Stomach (tissue), 8 donors: ENCODE measurements at regions not wholly inside any gene's neighbourhood (a gene's known extent, or its start where the extent isn't known, plus 50 kb on each side); places are given as distances from the start of the nearest gene placed in this dataset.
"Not testable (repeated sequence)": the region's sequence is repeated elsewhere in the genome, so short reads cannot be mapped to it uniquely, and the experiment has no call there.

ENCODE experiments used
- DNase-seq, 2 donors: peaks; one replicate each; pipeline versions ENCODE4 v3.0.0 to v3.0.0-alpha.2; 2013 to 2019
- H3K27ac ChIP-seq, 5 donors: fragments of 200-600 bp in 4 of 5; sonication (generic) in 4 of 5; one replicate each; pipeline ENCODE4 v1.5.1; 2013 to 2019; ENCODE audit warnings: mild to moderate bottlenecking in 1 of 5, moderate library complexity in 1 of 5
- H3K27me3 ChIP-seq, 3 donors: fragments of 200-600 bp; sonication (generic); one replicate each; pipeline ENCODE4 v1.5.1; 2017 to 2019; ENCODE audit warnings: mixed run types in 1 of 3
- H3K36me3 ChIP-seq, 4 donors: fragments of 200-600 bp; sonication (generic); 1 replicate in 3 of 4; 2 replicates in 1 of 4; pipeline ENCODE4 v1.5.1; 2016 to 2019
- H3K4me1 ChIP-seq, 4 donors: fragments of 200-600 bp; sonication (generic); one replicate each; pipeline ENCODE4 v1.5.1; 2016 to 2019
- H3K4me3 ChIP-seq, 4 donors: fragments of 200-600 bp; sonication (generic) in 3 of 4; one replicate each; pipeline ENCODE4 v1.5.1; 2016 to 2019; ENCODE audit warnings: mild to moderate bottlenecking in 1 of 4
- H3K9me3 ChIP-seq, 4 donors: fragments of 200-600 bp; sonication (generic); one replicate each; pipeline ENCODE4 v1.5.1; 2016 to 2019
- CTCF ChIP-seq, 7 experiments: fragments of 450-650 bp in 4 of 7; fragments of 200-600 bp in 3 of 7; sonication (generic) in 3 of 7; IDR thresholded peaks; one replicate each; pipeline ENCODE4 v1.5.1; 2016 to 2019; ENCODE audit warnings: antibody characterized with exemption in 7 of 7, control low read depth in 2 of 7, mild to moderate bottlenecking in 1 of 7
- EP300 ChIP-seq: sonication (generic); formaldehyde crosslinking; IDR thresholded peaks from one replicate; pipeline ENCODE4 v1.6.1; 2017; ENCODE audit warnings: antibody characterized with exemption
- POLR2A ChIP-seq, 4 donors: fragments of 450-650 bp; IDR thresholded peaks; one replicate each; pipeline ENCODE4 v1.6.1; 2016; ENCODE audit warnings: antibody characterized with exemption in 4 of 4, control low read depth in 2 of 4, mild to moderate bottlenecking in 1 of 4, moderate library complexity in 1 of 4
- POLR2AphosphoS5 ChIP-seq, 3 donors: sonication (generic); formaldehyde crosslinking; IDR thresholded peaks; one replicate each; pipeline ENCODE4 v1.6.1; 2016; ENCODE audit warnings: antibody characterized with exemption in 3 of 3
- WGBS, 5 donors: extraction: QIAGEN DNeasy Blood & Tissue Kit in 3 of 5; methylation state at CpG; one replicate each; pipeline versions ENCODE4 v1.1.5 to v1.1.7; 2013 to 2018; 5-methylcytosine and 5-hydroxymethylcytosine counted together
- intact Hi-C: fragments of 100-400 bp; cut with DNase I; formaldehyde crosslinking; loops from one replicate; pipeline ENCODE4 v1.15.1; 2023; ENCODE audit warnings: low total_unique reads
- donor health status: healthy with polysubstance abuse.
- donor health status: Bipolar disorder and iron deficiency.
- donor health status: healthy.

- no peak overlapping the region for H3K27ac ChIP-seq
- intact Hi-C loops, result no loop called here
- H3K4me1 ChIP-seq, result no peaks in the 10 kb centered on the region
- H3K4me3 ChIP-seq, result no peak overlapping the region
- TF ChIP-seq POLR2A (IDR thresholded peaks at IDR 0.05) (no peak), POLR2AphosphoS5 (IDR thresholded peaks at IDR 0.05) (no peak), CTCF (IDR thresholded peaks at IDR 0.05) (no peak), EP300 (no peak)
- no peak for DNase-seq
- no peaks in the 10 kb centered on the region for H3K36me3 ChIP-seq
- no peaks in the 10 kb centered on the region for H3K9me3 ChIP-seq
- no peaks in the 10 kb centered on the region for H3K27me3 ChIP-seq
- 70 to 91% (median 83%) methylated on average over 1 of the region's 1 CpG for WGBS, 5 donors
Observed at GRCh38 chr2:52475590-52475989, 1292.0 kb upstream of the CHAC2 start.

GRCh38 chr2:52474091-52474490, 1293.5 kb upstream of the CHAC2 start:
- Histone ChIP-seq H3K4me1 (no peaks in the 10 kb centered on the region), H3K4me3 (no peak overlapping the region), H3K27ac (no peak overlapping the region), H3K36me3 (no peaks in the 10 kb centered on the region), H3K9me3 (no peaks in the 10 kb centered on the region), H3K27me3 (no peaks in the 10 kb centered on the region)
- 34 to 65% (median 45%) methylated on average over 1 of the region's 1 CpG for WGBS, 5 donors
- DNase-seq, result no peak
- no peak for TF ChIP-seq CTCF (IDR thresholded peaks at IDR 0.05)
- TF ChIP-seq POLR2A (IDR thresholded peaks at IDR 0.05), result no peak
- no peak for TF ChIP-seq POLR2AphosphoS5 (IDR thresholded peaks at IDR 0.05)
- TF ChIP-seq EP300, result no peak
- intact Hi-C loops, result no loop called here

GRCh38 chr2:52473526-52473925, 1294.1 kb upstream of the CHAC2 start:
- TF ChIP-seq EP300 (no peak), POLR2AphosphoS5 (IDR thresholded peaks at IDR 0.05) (no peak), CTCF (IDR thresholded peaks at IDR 0.05) (no peak), POLR2A (IDR thresholded peaks at IDR 0.05) (no peak)
- no peak overlapping the region for H3K4me3 ChIP-seq
- no peaks in the 10 kb centered on the region for H3K9me3 ChIP-seq
- peak in 1 of 2 donors; percentile 9 for DNase-seq
- H3K27me3 ChIP-seq, result no peaks in the 10 kb centered on the region
- 38 to 55% (median 47%) methylated on average over 2 of the region's 2 CpGs for WGBS, 5 donors
- intact Hi-C loops, result no loop called here
- H3K27ac ChIP-seq, result no peak overlapping the region
- no peaks in the 10 kb centered on the region for H3K4me1 ChIP-seq
- H3K36me3 ChIP-seq, result no peaks in the 10 kb centered on the region

- DNase-seq, H3K4me1 ChIP-seq, H3K27me3 ChIP-seq, intact Hi-C loops, H3K36me3 ChIP-seq, H3K4me3 ChIP-seq, H3K9me3 ChIP-seq, H3K27ac ChIP-seq: not testable (repeated sequence)
- WGBS, 5 donors, result 86 to 95% (median 91%) methylated on average over 1 of the region's 1 CpG
Observed at GRCh38 chr2:52470457-52470856, 1297.1 kb upstream of the CHAC2 start.

GRCh38 chr2:52467189-52467588, 1300.4 kb upstream of the CHAC2 start:
- no peaks in the 10 kb centered on the region for H3K9me3 ChIP-seq
- no peak overlapping the region for H3K4me3 ChIP-seq
- no peaks in the 10 kb centered on the region for H3K36me3 ChIP-seq
- H3K27me3 ChIP-seq, result no peaks in the 10 kb centered on the region
- 84 to 96% (median 90%) methylated on average over 2 of the region's 2 CpGs for WGBS, 5 donors
- H3K27ac ChIP-seq, result no peak overlapping the region
- no peak for TF ChIP-seq POLR2AphosphoS5 (IDR thresholded peaks at IDR 0.05)
- TF ChIP-seq POLR2A (IDR thresholded peaks at IDR 0.05), result no peak
- no peak for TF ChIP-seq CTCF (IDR thresholded peaks at IDR 0.05)
- no peaks in the 10 kb centered on the region for H3K4me1 ChIP-seq
- intact Hi-C loops, result no loop called here
- no peak for DNase-seq
